ENCODE measurements at regions not wholly inside any gene's neighbourhood (a gene's known extent, or its start where the extent isn't known, plus 50 kb on each side); places are given as distances from the start of the nearest gene placed in this dataset.

GRCh38 chr12:15047611-15048010, 74.8 kb downstream of the PDE6H start:
- DNase-seq (ENCODE audit: low read depth) = no peak
- TF ChIP-seq CTCF (IDR thresholded peaks at IDR 0.05; ENCODE audit: low read length, missing control alignments) = no peak
- H3K4me3 ChIP-seq (replicated peaks; ENCODE audit: low read depth, low read length) = no peak overlapping the region

- no peak overlapping the region for H3K4me3 ChIP-seq (replicated peaks; ENCODE audit: low read depth, low read length)
- TF ChIP-seq CTCF (IDR thresholded peaks at IDR 0.05; ENCODE audit: low read length, missing control alignments) = no peak
- DNase-seq (ENCODE audit: low read depth) = no peak
Observed at GRCh38 chr12:15049461-15050153, 76.8 kb downstream of the PDE6H start.

- DNase-seq (ENCODE audit: low read depth) = no peak
- no peak overlapping the region for H3K4me3 ChIP-seq (replicated peaks; ENCODE audit: low read depth, low read length)
- TF ChIP-seq CTCF (IDR thresholded peaks at IDR 0.05; ENCODE audit: low read length, missing control alignments) = no peak
Observed at GRCh38 chr12:15050659-15051058, 77.8 kb downstream of the PDE6H start.

GRCh38 chr12:15052691-15053090, 79.8 kb downstream of the PDE6H start:
- no peak for DNase-seq (ENCODE audit: low read depth)
- H3K4me3 ChIP-seq (replicated peaks; ENCODE audit: low read depth, low read length) = no peak overlapping the region
- no peak for TF ChIP-seq CTCF (IDR thresholded peaks at IDR 0.05; ENCODE audit: low read length, missing control alignments)

- DNase-seq (ENCODE audit: low read depth) = no peak
- TF ChIP-seq CTCF (IDR thresholded peaks at IDR 0.05; ENCODE audit: low read length, missing control alignments) = no peak
- H3K4me3 ChIP-seq (replicated peaks; ENCODE audit: low read depth, low read length) = no peak overlapping the region
Observed at GRCh38 chr12:15056218-15056617, 83.4 kb downstream of the PDE6H start.
